NCI-H82 treated with DMSO at 0.1 percent for 48 hours (cell line): ENCODE measurements at regions not wholly inside any gene's neighbourhood (a gene's known extent, or its start where the extent isn't known, plus 50 kb on each side); places are given as distances from the start of the nearest gene placed in this dataset.
"Not testable (repeated sequence)": the region's sequence is repeated elsewhere in the genome, so short reads cannot be mapped to it uniquely, and the experiment has no call there.

Experiments used
- DNase-seq: peaks from one replicate; lab custom pipeline; 2025; ENCODE audit not compliant: unreplicated experiment; lab: John Stamatoyannopoulos, UW

DNA sequence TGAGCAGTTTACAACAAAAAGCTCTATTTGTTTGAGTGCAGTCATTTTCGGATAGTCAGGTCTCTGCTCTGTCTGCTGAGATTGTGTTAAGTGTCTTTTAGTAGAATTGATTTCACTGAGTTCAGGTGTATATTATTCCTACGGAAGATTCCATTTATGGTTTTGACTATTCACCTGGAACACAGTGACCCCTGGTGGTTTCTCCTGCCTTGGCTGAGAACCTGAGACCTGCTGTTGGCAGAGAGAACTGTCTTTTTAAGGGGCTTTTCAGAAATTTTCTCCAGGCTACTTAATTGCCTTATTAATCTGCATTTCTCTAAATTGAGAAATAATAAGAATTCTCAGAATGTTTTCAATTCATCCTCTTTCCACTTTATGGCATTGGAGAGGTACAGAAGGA is 508.0 kb downstream of the TBC1D32 start:
- peak; percentile 6 for DNase-seq

DNA sequence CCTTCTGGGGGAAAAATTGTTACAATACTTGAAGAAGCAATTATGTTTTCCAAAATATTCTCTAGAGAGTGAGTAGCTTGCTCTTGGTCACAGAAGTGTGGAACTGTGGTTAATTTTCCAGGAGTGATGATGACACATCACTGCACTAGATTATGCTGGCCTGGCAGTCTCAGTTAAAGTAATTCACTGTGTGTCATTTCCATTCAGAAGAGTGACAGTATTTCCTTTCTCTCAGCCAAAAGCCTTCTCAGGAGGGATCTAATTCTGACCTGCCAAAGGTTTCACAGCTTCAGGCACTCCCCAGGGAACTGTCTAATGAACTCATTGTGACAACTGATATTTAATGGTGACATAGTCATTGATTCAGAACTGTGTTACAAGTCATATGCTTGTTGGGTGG is 517.5 kb downstream of the TBC1D32 start:
- DNase-seq = no peak

DNA sequence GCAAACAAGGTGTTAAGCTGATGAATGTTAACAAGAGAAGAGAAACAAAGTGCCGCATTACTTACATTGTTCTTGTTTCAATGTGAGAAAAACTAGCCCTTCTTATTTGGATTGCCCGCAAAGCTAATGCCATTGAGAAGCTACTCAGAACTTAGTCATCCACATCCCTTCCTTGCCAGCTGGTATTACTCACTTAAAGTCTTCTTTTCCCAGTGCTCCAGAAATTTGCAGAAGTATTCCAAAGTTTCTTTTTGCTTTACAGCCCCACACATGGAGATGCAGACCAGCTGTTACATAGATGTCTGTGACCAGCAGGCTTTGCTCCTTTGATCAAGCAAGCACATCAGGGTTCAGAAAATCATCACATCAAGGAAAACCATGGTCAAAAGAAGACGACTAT is 529.0 kb downstream of the TBC1D32 start:
- no peak for DNase-seq

DNA sequence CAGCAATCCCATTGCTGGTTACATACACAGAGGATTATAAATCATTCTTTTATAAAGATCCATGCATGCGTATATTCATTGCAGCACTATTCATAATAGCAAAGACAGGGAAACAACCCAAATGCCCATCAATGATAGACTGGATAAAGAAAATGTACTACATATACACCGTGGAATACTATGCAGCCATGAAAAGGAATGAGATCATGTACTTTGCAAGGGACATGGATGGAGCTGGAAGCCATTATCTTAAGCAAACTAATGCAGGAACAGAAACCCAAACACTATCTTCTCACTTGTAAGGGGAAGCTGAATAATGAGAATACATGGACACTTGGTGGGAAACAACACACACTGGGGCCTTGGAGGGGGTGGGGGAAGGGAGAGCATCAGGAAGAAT is 529.7 kb downstream of the TBC1D32 start:
- no peak for DNase-seq

DNA sequence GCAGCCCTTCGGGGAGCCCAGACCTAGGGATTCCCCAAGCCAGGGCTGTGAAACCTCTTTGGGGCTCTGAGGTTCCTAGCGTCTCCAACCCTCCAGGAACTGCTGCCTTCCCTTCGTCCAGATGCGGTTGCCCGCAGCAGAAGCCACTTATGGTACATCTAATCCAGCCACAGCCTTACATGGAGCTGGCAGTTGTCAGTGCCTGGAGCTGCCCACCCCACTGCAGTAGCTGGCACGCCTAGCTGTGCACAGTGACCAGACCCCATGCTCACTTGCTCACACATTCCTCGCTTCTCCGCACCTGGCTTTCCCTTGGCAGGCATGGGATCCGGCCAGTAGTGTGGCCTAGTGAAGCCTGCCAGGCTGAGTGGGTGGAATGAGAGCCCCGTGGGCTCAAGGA is 547.6 kb downstream of the TBC1D32 start:
- DNase-seq = no peak

DNA sequence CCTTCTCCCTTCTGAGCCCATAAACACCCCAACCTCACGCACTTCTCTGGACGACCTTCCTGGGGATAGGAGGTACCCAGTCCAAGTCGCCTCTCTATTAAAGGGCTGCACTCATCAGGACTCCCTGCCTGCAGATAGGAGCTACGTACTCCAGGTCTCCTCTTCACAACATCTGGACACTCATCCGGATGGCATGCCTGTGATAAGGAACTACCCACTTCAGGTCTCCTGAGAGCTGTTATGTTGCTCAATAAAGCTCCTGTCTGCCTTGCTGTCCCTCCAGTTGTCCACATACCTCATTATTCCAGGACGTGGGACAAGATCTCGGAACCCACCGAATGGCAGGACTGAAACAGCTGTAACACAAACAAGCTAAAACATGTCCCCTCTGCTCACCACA is 548.0 kb downstream of the TBC1D32 start:
- DNase-seq = no peak

DNA sequence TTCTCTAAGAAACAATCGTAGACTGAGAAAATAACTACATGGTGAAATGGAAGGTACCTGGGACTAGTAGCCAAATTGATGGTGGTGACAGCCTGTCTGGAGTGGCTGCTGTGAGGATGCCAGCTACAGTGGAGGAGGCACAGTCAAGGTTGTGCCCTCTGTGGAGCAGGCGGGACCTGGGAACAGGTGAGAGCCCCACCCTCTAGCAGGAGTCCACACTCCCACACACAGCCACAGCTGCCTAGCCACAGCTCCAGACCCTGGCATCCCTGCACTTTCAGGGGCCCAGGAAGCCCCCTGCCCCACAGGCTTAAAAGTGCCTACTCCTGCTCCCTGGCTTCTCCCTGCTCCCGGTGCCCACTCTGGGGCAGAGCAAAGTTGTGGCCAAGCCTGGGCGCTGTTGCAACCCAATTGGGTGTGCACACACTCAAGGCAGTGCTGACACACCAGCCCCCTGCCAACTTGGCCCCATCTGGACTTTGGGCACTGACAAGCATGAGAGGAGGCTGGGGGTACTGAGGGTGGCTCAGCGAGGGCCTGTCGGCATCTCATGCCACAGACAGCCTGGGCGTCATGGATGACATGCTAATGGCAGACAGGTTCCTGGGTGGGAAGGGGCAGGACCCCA is 548.7 kb downstream of the TBC1D32 start:
- no peak for DNase-seq

DNA sequence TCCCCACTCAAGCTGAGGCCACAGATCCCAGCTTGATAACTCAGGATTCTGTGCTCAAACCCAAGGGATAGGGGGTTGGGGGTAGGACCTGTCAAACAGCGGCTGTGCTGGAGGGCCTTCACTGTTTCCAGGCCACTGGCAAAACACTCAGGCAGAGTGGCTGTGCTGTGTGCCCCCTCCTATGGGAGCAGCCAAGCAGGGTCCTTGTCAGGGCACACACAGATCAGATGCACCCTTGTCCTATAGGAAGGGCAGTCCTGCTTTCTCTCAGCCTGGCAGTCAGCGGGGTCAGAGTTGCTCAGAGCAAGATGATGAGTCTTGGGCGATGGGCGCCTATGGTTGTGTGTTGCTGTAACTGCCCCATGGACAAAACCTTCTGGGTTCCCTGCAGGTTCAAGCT is 554.8 kb downstream of the TBC1D32 start:
- no peak for DNase-seq

DNA sequence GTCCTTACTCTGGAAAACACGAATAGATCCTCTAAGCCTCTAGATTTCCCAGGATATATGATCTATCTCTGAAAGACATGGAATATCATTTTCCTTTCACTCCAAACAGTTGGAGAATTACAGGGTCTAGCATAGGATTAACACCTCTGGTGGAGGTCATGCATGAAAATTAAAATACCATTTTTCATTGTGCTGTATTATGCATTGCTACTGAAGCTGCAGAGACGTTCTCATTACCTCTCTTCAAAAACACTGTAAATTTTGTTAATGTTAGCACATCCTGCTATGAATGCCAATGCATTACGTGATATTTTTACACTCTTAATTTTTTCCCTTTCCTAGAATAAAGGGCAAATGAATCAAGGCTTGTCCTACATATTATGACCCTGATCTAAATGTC is 558.6 kb downstream of the TBC1D32 start:
- no peak for DNase-seq

DNA sequence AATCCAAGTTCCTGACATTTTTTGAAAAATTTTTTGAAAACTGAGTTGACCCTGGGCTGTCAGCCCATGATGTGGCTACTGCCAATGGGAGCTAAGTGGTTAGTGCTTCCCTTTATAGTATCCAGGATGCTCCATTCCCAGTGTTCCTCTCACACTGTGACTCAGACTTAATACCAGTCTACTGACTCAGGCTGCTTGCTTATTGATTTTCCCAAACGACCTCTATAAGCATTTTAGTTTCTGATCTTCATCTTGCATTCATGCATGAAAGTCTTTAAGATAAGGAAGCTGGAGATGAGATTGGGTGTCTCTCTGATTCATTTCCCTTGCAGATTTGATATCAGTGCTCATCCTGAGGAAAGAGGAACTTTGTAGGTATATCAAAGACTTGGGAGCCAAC is 560.0 kb downstream of the TBC1D32 start:
- no peak for DNase-seq

DNA sequence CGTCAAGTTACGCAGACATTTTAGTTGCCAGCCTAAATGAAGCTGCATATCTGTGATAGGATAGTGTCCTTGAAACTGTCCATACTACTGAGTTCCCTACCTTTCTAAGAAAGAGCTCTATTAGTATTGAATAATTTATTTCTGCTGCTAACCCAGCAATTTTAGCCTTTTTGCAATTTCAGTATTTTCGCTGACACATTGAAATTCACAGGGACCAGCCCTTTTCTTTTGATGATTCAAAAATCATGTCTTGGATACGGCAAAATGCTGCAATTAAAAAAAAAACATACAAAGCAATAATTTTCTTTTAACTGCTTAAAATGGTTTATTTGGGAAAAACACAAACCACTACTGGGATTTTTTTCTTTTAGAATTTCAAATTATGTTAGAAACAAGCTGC is 563.3 kb downstream of the TBC1D32 start:
- no peak for DNase-seq

DNA sequence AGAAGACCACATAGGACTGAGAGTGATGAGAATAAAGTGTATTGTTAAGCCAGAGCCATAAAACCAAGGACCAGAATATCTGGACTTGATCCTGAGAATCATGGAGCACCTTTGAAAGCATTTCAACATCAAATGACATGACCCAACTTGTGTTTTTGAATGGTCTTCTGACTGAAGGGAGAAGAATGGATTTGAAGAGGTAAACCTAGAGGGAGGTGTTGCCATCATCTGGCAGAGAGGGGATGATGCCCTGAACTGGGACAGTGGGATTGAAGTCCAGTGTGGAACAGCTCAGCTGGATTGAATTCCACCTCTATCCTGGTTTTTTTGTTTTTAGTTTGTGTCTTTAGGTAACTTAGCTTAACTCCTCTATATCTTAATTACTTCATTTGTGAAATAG is 570.0 kb downstream of the TBC1D32 start:
- no peak for DNase-seq

DNA sequence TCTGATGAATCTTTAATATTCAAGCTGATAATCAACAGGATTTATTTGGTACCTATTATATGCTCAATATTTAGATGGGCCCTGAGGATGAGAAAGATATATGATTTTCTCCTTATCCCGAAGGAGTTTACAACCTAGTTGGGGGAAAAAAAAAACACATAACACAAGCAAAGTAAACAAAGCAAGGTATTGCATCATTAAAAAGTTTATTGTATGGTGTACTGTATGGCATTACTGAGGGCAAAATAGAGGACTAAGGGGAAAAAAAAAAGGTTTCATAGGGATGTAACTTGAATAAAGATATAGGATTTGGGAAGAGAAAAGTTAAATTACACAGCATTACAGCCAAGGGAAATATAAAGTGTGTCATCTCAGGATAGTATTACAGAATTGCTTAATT is 574.7 kb downstream of the TBC1D32 start:
- no peak for DNase-seq

DNA sequence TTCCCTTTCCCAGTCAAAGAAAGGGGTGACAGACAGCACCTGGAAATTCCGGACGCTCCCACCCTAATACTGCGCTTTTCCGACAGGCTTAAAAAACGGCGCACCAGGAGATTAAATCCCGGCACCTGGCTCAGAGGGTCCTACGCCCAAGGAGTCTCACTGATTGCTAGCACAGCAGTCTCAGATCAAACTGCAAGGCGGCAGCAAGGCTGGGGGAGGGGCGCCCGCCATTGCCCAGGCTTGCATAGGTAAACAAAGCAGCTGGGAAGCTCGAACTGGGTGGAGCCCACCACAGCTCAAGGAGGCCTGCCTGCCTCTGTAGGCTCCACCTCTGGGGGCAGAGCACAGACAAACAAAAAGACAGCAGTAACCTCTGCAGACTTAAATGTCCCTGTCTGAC is 585.7 kb downstream of the TBC1D32 start:
- DNase-seq = not testable (repeated sequence)

DNA sequence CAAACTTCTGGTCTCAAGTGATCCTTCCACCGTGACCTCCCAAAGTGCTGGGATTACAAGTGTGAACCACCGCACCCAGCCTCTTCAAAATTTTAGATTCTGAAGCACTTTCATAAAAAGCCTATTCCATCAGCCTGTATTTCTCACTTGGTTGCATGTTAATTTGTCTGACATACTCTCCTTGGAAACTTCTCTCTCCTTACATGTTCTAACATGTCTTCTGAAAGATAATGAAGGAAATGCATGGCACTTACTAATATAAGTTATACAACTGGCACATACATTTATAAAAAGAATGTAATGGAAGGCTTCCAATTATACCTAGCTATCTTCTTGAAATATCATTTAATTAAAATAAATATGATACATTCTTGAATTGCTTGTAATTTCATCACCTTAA is 597.5 kb downstream of the TBC1D32 start:
- DNase-seq = no peak

DNA sequence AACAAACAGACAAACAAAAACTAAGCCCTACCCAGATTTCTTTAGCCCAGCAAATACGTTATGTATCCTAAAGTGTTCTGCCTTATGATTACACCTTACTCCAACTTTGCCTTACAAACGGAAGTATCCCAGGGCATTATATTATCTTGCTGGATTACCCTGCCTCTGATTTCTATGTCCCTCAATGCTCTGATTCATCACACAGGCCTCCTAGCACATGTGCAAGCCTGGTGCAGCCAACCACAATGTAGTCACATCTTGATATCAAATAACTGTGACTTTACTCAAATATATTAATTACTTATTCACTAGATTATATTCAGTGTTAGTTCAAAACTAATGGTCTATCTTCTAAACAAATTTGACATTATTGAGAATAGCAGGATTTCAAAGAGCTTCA is 598.6 kb downstream of the TBC1D32 start:
- DNase-seq = no peak

DNA sequence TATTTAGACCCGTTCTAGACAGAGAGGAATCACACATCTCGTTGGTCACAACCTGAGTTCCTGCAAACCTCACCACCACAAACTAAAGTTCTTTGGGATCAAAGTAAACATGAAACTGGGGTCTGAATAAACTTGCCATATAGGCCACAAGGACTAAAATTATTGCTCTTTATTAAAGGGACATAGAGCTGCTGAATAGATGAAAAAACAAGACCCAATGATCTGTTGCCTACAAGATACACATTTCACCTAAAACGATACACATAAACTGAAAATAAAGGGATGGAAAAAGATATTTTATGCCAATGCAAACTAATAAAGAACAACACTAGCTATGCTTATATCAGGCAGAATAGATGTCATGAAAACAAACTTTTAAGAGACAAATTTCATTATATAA is 623.0 kb downstream of the TBC1D32 start:
- DNase-seq = no peak

DNA sequence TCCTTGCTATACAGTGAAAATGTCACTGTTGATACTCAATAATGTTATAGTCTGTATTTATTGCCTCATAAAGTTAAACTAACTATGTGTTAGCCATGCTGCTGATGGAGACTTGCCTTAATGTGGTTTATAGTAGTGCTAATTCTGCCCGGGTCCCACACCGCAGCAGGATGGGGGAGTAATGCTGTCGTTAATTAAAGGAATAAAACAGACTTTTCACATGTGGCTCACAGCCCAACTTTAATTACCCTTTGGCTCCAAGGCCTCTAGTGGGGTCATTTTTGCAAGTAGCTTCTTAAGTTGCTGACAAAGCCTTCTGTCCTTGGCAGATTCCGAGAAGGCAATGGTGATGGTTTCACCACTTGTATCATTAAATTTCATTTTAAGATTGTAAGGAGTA is 634.3 kb downstream of the TBC1D32 start:
- no peak for DNase-seq

DNA sequence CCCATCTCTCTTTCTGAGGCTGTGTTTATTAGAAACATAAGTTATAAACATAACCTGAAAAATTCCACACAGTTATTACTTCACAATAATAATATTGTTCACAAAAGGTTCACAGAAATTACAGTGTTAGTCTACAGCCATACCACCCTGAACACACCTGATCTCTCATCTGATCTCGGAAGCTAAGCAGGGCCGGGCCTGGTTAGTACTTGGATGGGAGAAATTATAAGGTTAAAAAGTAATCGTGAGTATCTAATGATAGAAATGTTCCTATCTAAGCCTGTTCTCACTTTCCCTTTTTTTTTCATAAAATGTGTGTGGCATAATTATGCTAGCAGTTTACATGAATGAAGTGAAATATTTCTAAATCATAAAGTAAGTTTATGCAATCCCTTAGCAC is 647.8 kb downstream of the TBC1D32 start:
- DNase-seq = no peak

DNA sequence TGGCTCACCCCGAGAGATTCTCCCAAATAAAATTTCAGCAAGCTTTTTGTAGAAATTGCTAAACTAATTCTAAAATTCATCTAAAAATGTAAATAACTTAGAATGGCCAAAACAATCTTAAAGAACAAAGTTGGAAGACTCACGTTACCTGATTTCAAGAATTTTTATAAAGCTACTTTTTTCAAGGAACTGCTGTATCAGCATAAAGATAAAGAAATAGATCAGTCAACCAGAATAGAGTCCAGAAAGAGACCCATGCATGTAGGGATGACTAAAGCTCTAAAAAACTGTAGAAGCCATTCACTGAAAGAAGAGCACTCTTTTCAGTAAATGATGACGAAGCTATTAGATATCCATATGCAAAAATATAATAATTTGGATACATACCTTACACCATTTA is 652.1 kb downstream of the TBC1D32 start:
- DNase-seq = no peak

DNA sequence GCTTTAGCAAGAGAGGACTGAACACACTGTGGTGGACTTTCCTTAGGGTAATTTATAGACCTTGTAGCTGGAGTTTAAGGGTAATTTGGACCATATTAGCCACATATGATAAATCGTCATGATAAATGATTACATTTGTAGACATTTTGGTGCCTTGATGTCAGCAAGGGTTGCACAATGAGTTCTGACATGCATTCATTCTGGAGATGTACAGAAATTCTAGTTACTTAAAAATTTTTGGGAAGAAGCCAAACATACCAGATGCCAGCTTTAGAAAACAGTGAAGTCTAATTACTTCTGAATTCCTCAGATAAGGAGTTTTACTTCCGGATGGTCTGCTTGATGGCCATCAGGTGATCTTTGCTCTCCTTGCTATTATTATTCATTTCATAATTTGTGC is 653.1 kb downstream of the TBC1D32 start:
- DNase-seq = no peak

DNA sequence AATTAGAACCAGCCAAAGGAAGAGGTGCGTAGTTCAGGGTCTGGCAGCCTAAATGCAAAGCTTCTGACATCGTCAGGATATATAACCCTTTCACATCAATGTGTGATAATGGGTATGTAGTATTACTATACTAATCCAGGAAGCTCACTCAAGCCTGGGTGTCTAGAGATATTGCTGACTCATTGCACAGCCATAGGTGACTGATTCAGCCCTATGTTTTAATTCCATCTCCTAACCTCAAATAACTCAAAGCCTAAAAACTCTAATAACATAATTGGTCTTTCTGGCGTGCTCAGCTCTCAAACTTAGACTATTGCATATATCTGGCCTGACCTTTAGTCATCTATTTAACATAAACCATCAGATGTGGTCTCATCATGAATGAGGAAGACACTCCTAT is 658.4 kb downstream of the TBC1D32 start:
- DNase-seq = no peak

DNA sequence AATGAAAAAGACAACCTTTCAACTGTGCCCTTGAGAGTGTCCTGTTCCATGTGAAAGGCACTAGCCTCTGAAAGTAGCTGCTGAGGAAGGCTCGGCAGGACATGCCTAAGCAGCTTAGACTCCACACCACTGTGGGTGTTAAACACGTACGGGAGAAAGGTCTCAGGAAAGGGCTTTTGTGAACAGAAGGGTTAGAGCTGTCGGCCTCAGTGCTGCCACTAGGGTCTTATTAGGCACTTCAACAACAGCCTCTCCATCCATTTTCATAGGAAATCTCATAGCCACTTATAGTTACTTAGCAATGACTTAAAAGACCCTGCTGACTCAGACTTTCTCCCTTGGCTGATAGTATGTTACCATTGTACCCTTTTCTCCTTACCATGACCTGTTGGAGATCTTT is 662.8 kb downstream of the TBC1D32 start:
- DNase-seq = peak; percentile 84

DNA sequence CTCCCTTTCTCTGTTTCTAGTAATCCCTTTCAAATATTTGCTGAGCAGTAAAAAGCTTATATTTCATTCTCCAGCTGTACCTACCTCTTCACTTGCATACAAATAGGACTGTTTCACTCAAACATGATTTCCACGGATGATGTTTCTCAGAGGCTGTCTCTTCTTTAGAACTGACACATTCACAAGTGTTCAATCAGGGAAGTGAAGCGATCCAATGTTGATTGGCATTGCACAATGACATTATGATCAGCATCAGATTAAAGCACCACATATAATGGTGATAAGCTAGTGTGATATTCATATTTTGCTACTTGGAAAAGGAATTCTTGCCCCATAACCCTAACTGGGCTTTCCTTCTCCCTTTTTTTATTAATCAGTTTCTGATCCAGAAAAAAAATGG is 681.8 kb downstream of the TBC1D32 start:
- DNase-seq = no peak
